WTC11 (cell line): ENCODE measurements at regions not wholly inside any gene's neighbourhood (a gene's known extent, or its start where the extent isn't known, plus 50 kb on each side); places are given as distances from the start of the nearest gene placed in this dataset.

Experiments used
- ATF1 ChIP-seq: sonication (generic); formaldehyde crosslinking; IDR thresholded peaks from 2 replicates; pipeline ENCODE4 v1.8.1; 2023; ENCODE audit warnings: mild to moderate bottlenecking, moderate library complexity, missing genetic modification reagents
- ATF6 ChIP-seq: sonication (generic); formaldehyde crosslinking; IDR thresholded peaks from 2 replicates; pipeline ENCODE4 v1.8.1; 2023; ENCODE audit warnings: mild to moderate bottlenecking, missing genetic modification reagents
- CREM ChIP-seq: sonication (generic); formaldehyde crosslinking; IDR thresholded peaks from 2 replicates; pipeline ENCODE4 v1.8.1; 2022; ENCODE audit warnings: mild to moderate bottlenecking, missing genetic modification reagents, moderate library complexity
- CTCF ChIP-seq: fragments of 200-600 bp; IDR thresholded peaks from 2 replicates; pipeline ENCODE4 v1.8.0; 2022; ENCODE audit warnings: antibody characterized with exemption
- ESRRA ChIP-seq: sonication (generic); formaldehyde crosslinking; IDR thresholded peaks from 2 replicates; pipeline ENCODE4 v1.8.1; 2022; ENCODE audit warnings: mild to moderate bottlenecking, missing genetic modification reagents, borderline replicate concordance
- ETV6 ChIP-seq: sonication (generic); formaldehyde crosslinking; IDR thresholded peaks from 2 replicates; pipeline ENCODE4 v1.8.1; 2022; ENCODE audit warnings: mild to moderate bottlenecking, missing genetic modification reagents
- MAX ChIP-seq: sonication (generic); formaldehyde crosslinking; IDR thresholded peaks from 2 replicates; pipeline ENCODE4 v1.8.0; 2022; ENCODE audit warnings: mild to moderate bottlenecking, missing genetic modification reagents
- NR1H2 ChIP-seq: sonication (generic); formaldehyde crosslinking; IDR thresholded peaks from 2 replicates; pipeline ENCODE4 v1.9.0; 2021; ENCODE audit warnings: mild to moderate bottlenecking, moderate library complexity, missing genetic modification reagents
- NR3C1 ChIP-seq: sonication (generic); formaldehyde crosslinking; conservative IDR thresholded peaks from 2 replicates; pipeline ENCODE4 v1.8.1; 2023; ENCODE audit warnings: low read depth, mild to moderate bottlenecking, missing genetic modification reagents
- ZBTB43 ChIP-seq: sonication (generic); formaldehyde crosslinking; IDR thresholded peaks from 2 replicates; pipeline ENCODE4 v1.8.1; 2023; ENCODE audit warnings: mild to moderate bottlenecking, missing genetic modification reagents
- ZNF416 ChIP-seq: fragments of 250-450 bp; sonication (Bioruptor Pico); IDR thresholded peaks from 2 replicates; pipeline ENCODE4 v1.9.0; 2021; ENCODE audit warnings: mild to moderate bottlenecking, inconsistent platforms

GRCh38 chr6:163886428-163886827, 471.9 kb downstream of the QKI start:
- TF ChIP-seq CREM (CRISPR knock-in tag) (no peak), MAX (CRISPR knock-in tag) (no peak), ZBTB43 (CRISPR knock-in tag) (no peak), CTCF (no peak), NR3C1 (CRISPR knock-in tag) (no peak), ESRRA (CRISPR knock-in tag) (no peak), ATF1 (CRISPR knock-in tag) (no peak), ETV6 (no peak), ZNF416 (CRISPR knock-in tag) (no peak), ATF6 (CRISPR knock-in tag) (no peak), NR1H2 (CRISPR knock-in tag) (no peak)
